ENCODE measurements at regions not wholly inside any gene's neighbourhood (a gene's known extent, or its start where the extent isn't known, plus 50 kb on each side); places are given as distances from the start of the nearest gene placed in this dataset.
"Not testable (repeated sequence)": the region's sequence is repeated elsewhere in the genome, so short reads cannot be mapped to it uniquely, and the experiment has no call there.

- not testable (repeated sequence) for DNase-seq
Measured at GRCh38 chr3:91348064-91348463, 2240.6 kb downstream of the EPHA3 start.

DNA sequence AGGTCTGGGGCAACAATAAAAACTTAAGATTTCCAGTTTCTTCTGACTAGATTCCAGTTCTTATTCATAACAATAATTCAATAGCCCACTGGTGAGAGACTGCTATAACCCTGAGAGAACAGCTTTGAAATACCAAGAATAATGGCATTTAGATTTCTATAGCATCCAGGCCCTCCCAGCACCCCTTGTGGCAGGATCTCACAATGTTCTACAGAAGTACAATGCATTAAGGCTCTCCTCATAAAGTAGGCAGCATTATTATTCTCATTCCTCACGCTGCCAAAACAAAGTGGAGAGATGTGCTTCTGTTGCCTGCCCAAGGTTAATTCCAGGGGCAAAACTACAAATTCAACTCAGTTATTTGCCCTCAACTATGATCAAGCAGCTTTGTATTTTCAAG is 2241.7 kb downstream of the EPHA3 start:
- not testable (repeated sequence) for DNase-seq

DNA sequence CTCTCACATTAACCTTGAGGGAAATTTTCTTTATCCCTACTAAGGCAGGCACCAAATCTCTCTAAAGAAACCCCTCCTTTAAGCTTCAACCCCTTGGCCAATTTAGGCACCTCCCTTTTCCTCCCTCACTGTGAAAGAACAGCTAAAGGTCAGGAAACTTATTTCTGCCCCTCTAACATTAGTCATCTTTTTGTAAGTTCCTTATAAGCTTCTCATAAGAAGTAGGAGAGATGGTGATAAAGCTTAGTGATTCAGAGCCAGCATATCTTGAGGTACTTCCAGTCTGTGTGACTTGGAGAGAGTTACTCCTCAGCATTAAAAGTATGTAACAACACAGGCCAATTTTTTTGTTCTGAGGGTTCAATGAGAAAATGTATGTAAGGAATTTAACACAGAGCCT is 2244.7 kb downstream of the EPHA3 start:
- DNase-seq, result not testable (repeated sequence)

GRCh38 chr3:91359278-91359677 is 2251.9 kb downstream of the EPHA3 start:
- not testable (repeated sequence) for DNase-seq

- DNase-seq, result not testable (repeated sequence)
Measured at GRCh38 chr3:91383100-91383894, 2275.9 kb downstream of the EPHA3 start.

DNA sequence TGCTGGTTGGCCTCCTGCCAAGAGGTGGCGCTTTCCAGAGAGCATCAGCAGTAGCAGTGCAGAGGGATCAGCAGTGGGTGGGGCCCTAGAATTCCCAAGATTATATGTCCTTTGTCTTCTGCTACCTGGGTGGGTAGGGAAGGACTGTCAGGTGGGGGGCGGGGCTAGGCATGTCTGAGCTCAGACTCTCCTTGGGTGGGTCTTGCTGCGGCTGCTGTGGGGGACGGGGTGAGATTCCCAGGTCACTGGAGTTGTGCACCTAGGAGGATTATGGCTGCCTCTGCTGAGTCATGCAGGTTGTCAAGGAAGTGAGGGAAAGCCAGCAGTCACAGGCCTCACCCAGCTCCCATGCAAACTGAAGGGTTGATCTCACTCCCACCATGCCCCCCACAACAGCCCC is 2296.5 kb downstream of the EPHA3 start:
- not testable (repeated sequence) for DNase-seq

- DNase-seq, result not testable (repeated sequence)
Measured at GRCh38 chr3:91442063-91442462, 2334.6 kb downstream of the EPHA3 start.

GRCh38 chr3:91442483-91442882 is 2335.1 kb downstream of the EPHA3 start:
- DNase-seq, result not testable (repeated sequence)

DNA sequence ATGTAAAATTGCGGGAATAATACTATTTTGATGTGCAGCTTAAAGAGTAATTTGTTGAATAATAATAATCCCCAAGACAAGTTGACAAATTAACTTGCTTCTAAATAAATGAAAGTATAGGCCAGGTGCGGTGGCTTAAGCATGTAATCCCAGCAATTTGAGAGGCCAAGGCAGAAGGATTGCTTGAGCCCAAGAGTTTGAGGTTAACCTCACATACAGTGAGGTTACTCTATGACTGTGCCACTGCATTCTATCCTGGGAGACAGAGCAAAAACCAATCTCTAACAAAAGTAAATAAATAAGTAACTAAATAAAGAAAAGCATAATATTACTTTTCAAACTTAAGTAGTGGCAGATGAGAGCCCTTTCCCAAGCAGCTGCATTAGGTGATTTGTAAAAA is 2341.0 kb downstream of the EPHA3 start:
- DNase-seq, result not testable (repeated sequence)

- not testable (repeated sequence) for DNase-seq
Measured at GRCh38 chr3:91466517-91466916, 2359.1 kb downstream of the EPHA3 start.

DNA sequence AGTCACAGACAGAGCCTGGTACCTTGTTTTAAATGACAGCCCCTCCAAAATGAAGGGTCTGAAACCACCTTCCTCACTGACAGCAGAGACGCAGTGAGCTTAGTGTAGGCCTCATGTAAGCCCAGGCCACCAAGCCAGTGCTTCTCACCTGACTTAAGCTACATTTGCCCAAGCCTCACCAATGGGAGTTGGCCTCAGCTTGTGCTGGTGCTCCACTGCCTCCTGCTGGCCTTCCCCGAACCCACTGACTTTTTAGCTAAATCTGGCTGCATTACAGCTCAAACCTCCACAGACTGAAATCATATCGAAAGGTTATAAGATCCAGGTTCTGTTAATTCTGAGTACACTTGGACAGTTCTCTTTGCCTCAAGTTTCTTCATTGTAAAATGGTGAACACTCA is 2361.8 kb downstream of the EPHA3 start:
- DNase-seq, result not testable (repeated sequence)

GRCh38 chr3:91485026-91485425 is 2377.6 kb downstream of the EPHA3 start:
- DNase-seq, result not testable (repeated sequence)

DNA sequence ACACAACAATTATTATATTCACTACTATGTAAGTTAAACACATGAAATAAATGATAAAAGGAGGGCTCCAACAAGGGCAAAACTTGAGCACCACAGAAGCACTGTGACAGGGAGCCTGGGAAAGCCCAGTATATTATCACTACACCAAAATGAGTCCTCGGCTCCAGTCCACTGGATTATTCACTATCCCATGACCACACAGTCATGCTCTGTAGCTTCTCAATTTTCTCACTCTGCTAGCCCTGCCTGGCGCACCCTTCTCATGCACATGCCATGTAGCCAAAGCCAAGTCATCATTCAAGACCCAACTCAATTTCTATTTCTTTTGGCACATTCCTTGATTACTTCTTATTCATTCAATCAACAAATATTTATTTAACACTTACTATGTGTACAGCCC is 2378.5 kb downstream of the EPHA3 start:
- peak; percentile 6 to 18 for DNase-seq

DNA sequence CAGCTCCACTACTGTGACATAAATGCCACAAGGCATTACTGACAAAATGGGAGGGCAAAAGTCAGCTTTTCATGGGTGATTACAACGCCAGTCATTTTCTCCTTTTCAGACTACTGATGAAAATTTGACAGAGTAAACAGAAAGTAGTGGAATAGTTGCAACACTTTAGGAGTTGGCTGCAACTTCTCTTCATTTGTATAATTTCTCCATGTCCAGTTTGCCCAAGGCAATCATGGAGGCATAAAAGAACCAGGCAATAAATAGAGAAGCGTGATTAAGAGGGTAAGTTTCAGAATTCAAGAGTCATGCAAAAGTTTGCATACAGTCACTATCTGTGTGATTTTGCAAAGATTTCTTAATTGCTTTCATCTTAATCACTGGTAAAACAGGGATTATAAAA is 2390.3 kb downstream of the EPHA3 start:
- DNase-seq, result not testable (repeated sequence)

GRCh38 chr3:91499850-91500249 is 2392.4 kb downstream of the EPHA3 start:
- not testable (repeated sequence) for DNase-seq

GRCh38 chr3:91504874-91505273 is 2397.5 kb downstream of the EPHA3 start:
- not testable (repeated sequence) for DNase-seq
